GM18508 (cell line): ENCODE measurements at regions not wholly inside any gene's neighbourhood (a gene's known extent, or its start where the extent isn't known, plus 50 kb on each side); places are given as distances from the start of the nearest gene placed in this dataset.

Experiments used
- ATAC-seq: cut with Tn5 transposase; IDR thresholded peaks from one replicate; pipeline ENCODE4 v1.9.1; 2021; ENCODE audit warnings: moderate number of reproducible peaks; ENCODE audit not compliant: insufficient read depth, unreplicated experiment

- no peak for ATAC-seq
Observed at GRCh38 chr13:29936051-29936813, 85.8 kb upstream of the UBL3 start.

DNA sequence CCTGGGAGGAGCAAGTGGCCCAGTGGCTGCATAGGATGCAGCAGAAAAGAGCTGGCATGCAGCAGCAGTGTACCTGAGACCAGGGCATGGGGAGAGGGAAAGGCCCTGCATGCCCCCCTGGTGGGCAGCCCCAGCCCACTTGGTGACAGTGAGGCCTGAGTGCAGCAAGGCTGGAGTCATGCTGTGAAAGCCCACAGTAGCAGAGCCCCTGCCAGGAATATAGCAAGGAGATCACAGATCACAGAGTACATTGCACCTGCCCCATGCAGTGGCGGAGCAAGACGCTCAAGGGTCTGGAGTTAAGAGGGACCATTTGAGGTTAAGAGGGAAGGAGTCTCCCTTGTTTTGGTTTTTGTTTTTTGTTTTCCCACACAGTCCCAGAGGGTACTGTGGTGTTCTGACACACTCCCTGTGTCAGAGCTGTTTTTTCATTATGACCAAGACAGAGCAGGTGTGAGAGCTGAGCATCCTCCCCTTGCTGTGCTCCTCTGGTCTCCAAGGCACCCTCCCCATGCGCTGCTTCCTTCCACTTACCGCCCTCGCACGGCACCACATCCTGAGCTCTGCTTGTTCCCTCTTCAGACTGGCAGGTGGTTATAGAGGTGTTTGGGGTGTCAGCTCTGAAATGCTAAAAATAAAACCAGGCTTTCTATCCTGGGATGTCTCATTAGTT lies 85.0 kb upstream of the UBL3 start:
- peak; percentile 93 for ATAC-seq

- ATAC-seq: no peak
Observed at GRCh38 chr13:29934531-29935308, 84.3 kb upstream of the UBL3 start.

DNA sequence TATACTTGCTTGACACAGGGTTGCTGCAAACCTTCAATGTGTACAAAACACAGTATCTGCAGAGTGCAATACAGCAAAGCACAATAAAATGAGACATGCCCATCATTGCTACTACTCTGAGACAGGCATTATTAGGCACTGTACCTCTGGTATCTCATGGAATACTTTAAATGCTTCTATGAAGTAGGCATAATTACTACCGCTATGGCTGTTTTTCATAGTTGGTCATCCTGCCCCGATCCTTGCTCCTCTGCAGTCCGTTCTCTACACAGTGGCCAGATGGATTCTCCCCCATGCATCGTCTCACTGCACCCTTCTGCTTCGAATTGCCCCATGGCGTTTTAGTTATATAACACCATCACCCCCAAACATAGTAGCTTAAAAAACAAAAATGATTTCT lies 83.0 kb upstream of the UBL3 start:
- no peak for ATAC-seq

DNA sequence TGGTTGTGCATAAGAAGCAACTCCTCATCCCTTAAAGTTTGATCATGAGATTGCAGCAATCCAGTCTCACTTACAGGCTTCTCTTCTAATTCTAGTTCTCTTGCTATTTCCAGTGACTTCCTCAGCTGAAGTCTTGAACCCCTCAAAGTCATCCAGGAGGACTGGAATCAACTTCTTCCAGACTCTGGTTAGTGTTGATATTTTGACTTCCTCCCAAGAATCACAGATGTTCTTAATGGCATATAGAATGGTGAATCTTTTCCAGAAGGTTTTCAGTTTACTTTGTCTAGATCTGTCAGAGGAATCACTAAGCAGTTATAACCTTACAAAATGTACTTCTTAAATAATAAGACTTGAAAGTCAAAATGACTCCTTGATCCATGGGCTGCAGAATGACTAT lies 81.3 kb upstream of the UBL3 start:
- ATAC-seq: no peak

GRCh38 chr13:29929062-29929847 lies 78.8 kb upstream of the UBL3 start:
- no peak for ATAC-seq

- no peak for ATAC-seq
Observed at GRCh38 chr13:29926098-29926476, 75.7 kb upstream of the UBL3 start.

DNA sequence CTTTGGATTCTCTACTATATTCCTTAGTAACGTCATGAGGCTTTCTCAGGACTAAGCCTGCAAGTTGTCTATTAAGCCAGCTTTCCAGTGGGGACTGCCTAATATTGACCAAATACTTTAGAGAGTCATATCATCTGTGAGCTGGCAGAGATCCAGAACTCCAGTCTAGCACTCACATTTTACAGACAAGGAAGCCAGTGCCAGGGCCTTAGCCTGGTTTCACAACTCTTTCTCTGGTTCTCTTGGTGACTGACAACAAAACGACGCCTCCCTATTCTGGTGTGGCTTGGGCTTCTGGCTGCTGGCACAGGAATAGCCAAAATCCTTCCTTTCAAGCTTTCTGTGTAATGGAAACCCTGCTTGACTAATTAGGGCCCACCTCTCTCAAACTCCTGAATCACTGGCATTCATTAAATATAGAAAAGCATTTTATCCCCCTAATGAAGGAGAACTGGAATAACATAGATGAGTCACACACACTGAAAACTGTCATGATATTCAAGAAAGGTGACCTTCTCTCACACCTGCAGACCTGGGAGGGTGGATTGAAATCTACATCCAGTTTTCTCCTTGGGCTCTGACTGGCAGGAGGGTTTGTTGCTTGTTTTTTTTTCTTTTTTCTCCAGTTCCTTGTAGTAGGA lies 75.2 kb upstream of the UBL3 start:
- ATAC-seq: no peak

GRCh38 chr13:29924482-29925350 lies 74.3 kb upstream of the UBL3 start:
- ATAC-seq: no peak

- ATAC-seq: no peak
Observed at GRCh38 chr13:29923554-29924481, 73.4 kb upstream of the UBL3 start.

GRCh38 chr13:29922896-29923295 lies 72.5 kb upstream of the UBL3 start:
- ATAC-seq: no peak

GRCh38 chr13:29922281-29922821 lies 71.9 kb upstream of the UBL3 start:
- ATAC-seq: no peak

GRCh38 chr13:29921542-29921941 lies 71.1 kb upstream of the UBL3 start:
- no peak for ATAC-seq

GRCh38 chr13:29920025-29920643 lies 69.7 kb upstream of the UBL3 start:
- no peak for ATAC-seq

DNA sequence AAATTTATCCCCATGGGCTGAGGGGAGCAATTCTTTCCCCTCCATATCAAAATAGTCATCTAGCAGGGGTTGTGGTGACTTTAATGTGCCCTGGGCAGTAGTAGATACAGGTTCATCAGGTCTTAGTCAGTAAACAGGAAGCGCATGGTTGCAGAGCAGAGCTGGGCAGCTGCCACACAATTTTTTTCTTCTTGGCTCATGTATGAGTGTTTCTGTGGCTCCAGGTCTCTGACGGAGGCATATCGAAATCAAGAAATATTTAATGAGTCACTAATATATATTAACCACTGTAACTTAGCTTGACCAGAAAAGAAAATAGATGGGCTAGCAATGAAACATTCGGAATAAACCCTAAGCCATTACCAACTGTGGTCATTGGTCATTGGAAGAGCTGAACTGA lies 68.4 kb upstream of the UBL3 start:
- ATAC-seq: no peak

- no peak for ATAC-seq
Observed at GRCh38 chr13:29917650-29918049, 67.2 kb upstream of the UBL3 start.

DNA sequence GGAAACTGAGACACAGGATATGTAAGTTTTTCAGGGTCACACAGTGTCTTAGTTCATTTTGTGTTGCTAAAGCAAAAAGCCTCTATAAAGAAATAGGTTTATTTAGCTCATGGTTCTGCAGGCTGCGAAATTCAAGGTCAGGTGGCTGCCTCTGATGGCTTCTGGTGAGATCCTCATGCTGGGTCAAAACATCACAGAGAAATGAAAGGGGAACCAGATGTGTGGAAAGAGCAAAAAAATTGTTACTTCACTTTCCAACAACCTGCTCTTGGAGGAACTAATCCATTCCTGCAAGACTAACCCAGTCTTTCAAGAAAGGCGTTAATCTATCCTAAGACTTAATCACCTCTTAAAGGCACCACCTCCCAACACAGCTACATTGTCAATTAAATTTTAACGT lies 64.2 kb upstream of the UBL3 start:
- ATAC-seq: no peak
